ENCODE measurements at regions not wholly inside any gene's neighbourhood (a gene's known extent, or its start where the extent isn't known, plus 50 kb on each side); places are given as distances from the start of the nearest gene placed in this dataset.

GRCh38 chr4:29927895-29928294 is 792.3 kb upstream of the PCDH7 start:
- TF ChIP-seq CTCF (conservative IDR thresholded peaks at IDR 0.05), result no peak
- TF ChIP-seq EZH2 (IDR thresholded peaks at IDR 0.05; ENCODE audit: low read depth), result no peak
